ENCODE measurements at regions not wholly inside any gene's neighbourhood (a gene's known extent, or its start where the extent isn't known, plus 50 kb on each side); places are given as distances from the start of the nearest gene placed in this dataset.
"Not testable (repeated sequence)": the region's sequence is repeated elsewhere in the genome, so short reads cannot be mapped to it uniquely, and the experiment has no call there.

- Histone ChIP-seq H3F3A (ENCODE audit: low read depth) (no peaks in the 10 kb centered on the region), H3K9ac (no peak overlapping the region), H3K4me2 (no peak overlapping the region), H3K9me3 (ENCODE audit: low read depth) (no peaks in the 10 kb centered on the region), H3K4me3 (no peak overlapping the region), H3K27ac (no peak overlapping the region), H3K4me1 (no peaks in the 10 kb centered on the region), H3K79me2 (ENCODE audit: low read depth) (no peaks in the 10 kb centered on the region), H2AFZ (replicated peaks) (no peak overlapping the region), H4K20me1 (ENCODE audit: low read depth) (no peaks in the 10 kb centered on the region), H3K27me3 (no peaks in the 10 kb centered on the region), H3K36me3 (no peaks in the 10 kb centered on the region)
- peak; percentile 50 for DNase-seq (ENCODE audit: low spot score)
- Mint-ChIP-seq H3K4me3 (no peak overlapping the region), H3K36me3 (no peaks in the 10 kb centered on the region), H3K27me3 (ENCODE audit: insufficient read depth, low read depth) (peaks cover 2% of the 10 kb centered on the region), H3K27ac (peak overlapping the region; percentile 61), H3K9me3 (peaks cover 9% of the 10 kb centered on the region), H3K4me1 (peaks cover 7% of the 10 kb centered on the region)
- TF ChIP-seq CTCF (IDR thresholded peaks at IDR 0.05) (no peak), EZH2 (IDR thresholded peaks at IDR 0.05) (no peak), EZH2phosphoT487 (IDR thresholded peaks at IDR 0.05) (no peak)
Observed at GRCh38 chr11:24267014-24267413, 229.8 kb upstream of the LUZP2 start.

GRCh38 chr11:24271798-24272197 is 225.1 kb upstream of the LUZP2 start:
- no peak overlapping the region for H3K4me2 ChIP-seq
- H3K4me3 ChIP-seq, result no peak overlapping the region
- no peaks in the 10 kb centered on the region for H3K27me3 ChIP-seq
- Mint-ChIP-seq H3K27ac (no peak overlapping the region), H3K4me1 (peaks cover 3% of the 10 kb centered on the region), H3K4me3 (no peak overlapping the region), H3K27me3 (ENCODE audit: insufficient read depth, low read depth) (peaks cover 2% of the 10 kb centered on the region), H3K36me3 (no peaks in the 10 kb centered on the region), H3K9me3 (peaks cover 14% of the 10 kb centered on the region)
- no peaks in the 10 kb centered on the region for H3F3A ChIP-seq (ENCODE audit: low read depth)
- no peak overlapping the region for H2AFZ ChIP-seq (replicated peaks)
- H3K9me3 ChIP-seq (ENCODE audit: low read depth), result no peaks in the 10 kb centered on the region
- no peak for DNase-seq (ENCODE audit: low spot score)
- H3K27ac ChIP-seq, result no peak overlapping the region
- no peak overlapping the region for H3K9ac ChIP-seq
- TF ChIP-seq EZH2phosphoT487 (IDR thresholded peaks at IDR 0.05) (no peak), EZH2 (IDR thresholded peaks at IDR 0.05) (no peak), CTCF (IDR thresholded peaks at IDR 0.05) (no peak)
- no peaks in the 10 kb centered on the region for H3K79me2 ChIP-seq (ENCODE audit: low read depth)
- H4K20me1 ChIP-seq (ENCODE audit: low read depth), result no peaks in the 10 kb centered on the region
- no peaks in the 10 kb centered on the region for H3K4me1 ChIP-seq
- H3K36me3 ChIP-seq, result no peaks in the 10 kb centered on the region

GRCh38 chr11:24274214-24274781 is 222.6 kb upstream of the LUZP2 start:
- H3K79me2 ChIP-seq (ENCODE audit: low read depth); H3K9ac ChIP-seq; H3K4me1 Mint-ChIP-seq; H3K27me3 Mint-ChIP-seq (ENCODE audit: insufficient read depth, low read depth); H3K4me3 ChIP-seq; H3K27ac ChIP-seq; H3K4me2 ChIP-seq; H3F3A ChIP-seq (ENCODE audit: low read depth); DNase-seq (ENCODE audit: low spot score); H3K36me3 ChIP-seq; H3K4me3 Mint-ChIP-seq; H4K20me1 ChIP-seq (ENCODE audit: low read depth); H3K4me1 ChIP-seq; H3K9me3 Mint-ChIP-seq; H3K9me3 ChIP-seq (ENCODE audit: low read depth); H2AFZ ChIP-seq (replicated peaks); H3K27ac Mint-ChIP-seq; H3K36me3 Mint-ChIP-seq; H3K27me3 ChIP-seq: not testable (repeated sequence)

- no peak overlapping the region for H3K4me2 ChIP-seq
- no peak for TF ChIP-seq EZH2 (IDR thresholded peaks at IDR 0.05)
- no peak for TF ChIP-seq EZH2phosphoT487 (IDR thresholded peaks at IDR 0.05)
- TF ChIP-seq CTCF (IDR thresholded peaks at IDR 0.05), result no peak
- no peaks in the 10 kb centered on the region for H4K20me1 ChIP-seq (ENCODE audit: low read depth)
Observed at GRCh38 chr11:24286238-24286637, 210.6 kb upstream of the LUZP2 start.

More at GRCh38 chr11:24286238-24286637, 210.6 kb upstream of the LUZP2 start:
- DNase-seq (ENCODE audit: low spot score), result no peak
- no peaks in the 10 kb centered on the region for H3K36me3 ChIP-seq
- Mint-ChIP-seq H3K9me3 (peaks cover 6% of the 10 kb centered on the region), H3K4me3 (no peak overlapping the region), H3K4me1 (no peaks in the 10 kb centered on the region), H3K36me3 (peaks cover 2% of the 10 kb centered on the region), H3K27me3 (ENCODE audit: insufficient read depth, low read depth) (no peaks in the 10 kb centered on the region), H3K27ac (no peak overlapping the region)
- H3K79me2 ChIP-seq (ENCODE audit: low read depth), result no peaks in the 10 kb centered on the region
- H3K27me3 ChIP-seq, result no peaks in the 10 kb centered on the region
- H3K9me3 ChIP-seq (ENCODE audit: low read depth), result no peaks in the 10 kb centered on the region
- no peak overlapping the region for H3K9ac ChIP-seq
- H3K27ac ChIP-seq, result no peak overlapping the region
- no peaks in the 10 kb centered on the region for H3K4me1 ChIP-seq
- H3F3A ChIP-seq (ENCODE audit: low read depth), result no peaks in the 10 kb centered on the region
- H2AFZ ChIP-seq (replicated peaks), result no peak overlapping the region
- H3K4me3 ChIP-seq, result no peak overlapping the region

Measured in neural progenitor cell (in vitro differentiated cells).